ENCODE measurements at regions not wholly inside any gene's neighbourhood (a gene's known extent, or its start where the extent isn't known, plus 50 kb on each side); places are given as distances from the start of the nearest gene placed in this dataset.

DNA sequence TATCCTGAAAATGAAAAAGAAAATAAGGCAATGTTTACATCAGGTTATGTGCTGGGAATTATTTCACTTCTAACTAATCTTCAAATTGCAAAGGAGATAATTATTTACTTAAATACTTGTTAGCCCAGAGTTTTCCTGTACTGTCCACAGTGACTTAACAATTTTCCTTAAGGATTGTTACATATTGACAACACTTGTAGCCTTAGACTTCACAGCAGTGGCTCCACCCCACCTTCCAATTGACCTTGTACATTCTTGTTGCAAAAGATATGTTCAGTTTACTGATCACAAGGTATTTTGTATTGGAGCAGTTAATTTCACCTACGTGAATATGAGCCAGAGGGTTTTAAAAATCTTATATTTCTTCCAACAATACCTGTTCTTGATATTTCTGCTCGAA, 376.9 kb downstream of the CNTN6 start:
- TF ChIP-seq, protein P1, sequence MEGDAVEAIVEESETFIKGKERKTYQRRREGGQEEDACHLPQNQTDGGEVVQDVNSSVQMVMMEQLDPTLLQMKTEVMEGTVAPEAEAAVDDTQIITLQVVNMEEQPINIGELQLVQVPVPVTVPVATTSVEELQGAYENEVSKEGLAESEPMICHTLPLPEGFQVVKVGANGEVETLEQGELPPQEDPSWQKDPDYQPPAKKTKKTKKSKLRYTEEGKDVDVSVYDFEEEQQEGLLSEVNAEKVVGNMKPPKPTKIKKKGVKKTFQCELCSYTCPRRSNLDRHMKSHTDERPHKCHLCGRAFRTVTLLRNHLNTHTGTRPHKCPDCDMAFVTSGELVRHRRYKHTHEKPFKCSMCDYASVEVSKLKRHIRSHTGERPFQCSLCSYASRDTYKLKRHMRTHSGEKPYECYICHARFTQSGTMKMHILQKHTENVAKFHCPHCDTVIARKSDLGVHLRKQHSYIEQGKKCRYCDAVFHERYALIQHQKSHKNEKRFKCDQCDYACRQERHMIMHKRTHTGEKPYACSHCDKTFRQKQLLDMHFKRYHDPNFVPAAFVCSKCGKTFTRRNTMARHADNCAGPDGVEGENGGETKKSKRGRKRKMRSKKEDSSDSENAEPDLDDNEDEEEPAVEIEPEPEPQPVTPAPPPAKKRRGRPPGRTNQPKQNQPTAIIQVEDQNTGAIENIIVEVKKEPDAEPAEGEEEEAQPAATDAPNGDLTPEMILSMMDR (IDR thresholded peaks at IDR 0.05): no peak
- no peaks in the 10 kb centered on the region for H3K9me3 ChIP-seq
- no peak for ATAC-seq (ENCODE audit: insufficient number of reproducible peaks, low FRiP score, low read depth)

DNA sequence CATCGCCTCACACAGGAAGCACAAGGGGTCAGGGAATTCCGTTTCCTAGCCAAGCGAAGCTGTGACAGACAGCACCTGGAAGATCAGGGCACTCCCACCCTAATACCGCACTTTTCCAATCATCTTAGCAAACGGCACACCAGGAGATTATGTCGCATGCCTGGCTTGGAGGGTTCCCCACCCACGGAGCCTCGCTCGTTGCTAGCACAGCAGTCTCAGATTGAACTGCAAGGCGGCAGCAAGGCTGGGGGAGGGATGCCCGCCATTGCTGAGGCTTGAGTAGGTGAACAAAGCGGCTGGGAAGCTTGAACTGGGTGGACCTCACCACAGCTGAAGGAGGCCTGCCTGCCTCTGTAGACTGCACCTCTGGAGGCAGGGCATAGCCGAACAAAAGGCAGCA, 384.8 kb downstream of the CNTN6 start:
- Histone ChIP-seq H3K27me3 (replicated peaks; ENCODE audit: insufficient read depth) (no peaks in the 10 kb centered on the region), H3K4me3 (no peak overlapping the region), H3K36me3 (no peaks in the 10 kb centered on the region), H3K4me1 (ENCODE audit: control insufficient read depth in 1 of 2, low read depth in 2 of 2) (no peaks in the 10 kb centered on the region), H3K9me3 (no peaks in the 10 kb centered on the region), H3K27ac (no peak overlapping the region)
- TF ChIP-seq, protein P1 (IDR thresholded peaks at IDR 0.05): no peak
- DNase-seq (ENCODE audit: low spot score): no peak
- ATAC-seq (ENCODE audit: insufficient number of reproducible peaks, low FRiP score, low read depth): no peak

More for the DNA sequence above, 376.9 kb downstream of the CNTN6 start:
- Histone ChIP-seq H3K36me3 (no peaks in the 10 kb centered on the region), H3K4me1 (ENCODE audit: control insufficient read depth in 1 of 2, low read depth in 2 of 2) (no peaks in the 10 kb centered on the region), H3K4me3 (no peak overlapping the region), H3K27me3 (replicated peaks; ENCODE audit: insufficient read depth) (no peaks in the 10 kb centered on the region), H3K27ac (no peak overlapping the region)
- no peak for DNase-seq (ENCODE audit: low spot score)

DNA sequence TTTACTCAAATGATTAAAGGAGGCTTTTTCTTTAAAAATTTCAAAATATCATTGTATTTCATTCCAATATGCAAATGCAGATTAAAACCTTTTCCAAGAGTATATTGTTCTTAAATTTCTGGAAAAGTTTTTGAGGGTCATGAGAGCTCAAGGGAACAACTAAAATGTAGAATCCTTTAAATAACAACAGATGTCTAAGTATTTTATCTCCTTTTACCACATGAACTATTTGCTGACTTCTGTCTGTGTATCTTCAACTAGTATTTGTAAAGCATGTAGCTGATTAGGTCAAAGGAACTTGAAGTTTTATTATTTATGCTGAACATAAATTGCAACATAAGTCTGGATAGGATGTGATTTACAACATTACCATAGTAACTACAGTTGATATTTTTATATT, 402.6 kb downstream of the CNTN6 start:
- no peaks in the 10 kb centered on the region for H3K9me3 ChIP-seq
- no peaks in the 10 kb centered on the region for H3K4me1 ChIP-seq (ENCODE audit: control insufficient read depth in 1 of 2, low read depth in 2 of 2)
- H3K27ac ChIP-seq: no peak overlapping the region
- TF ChIP-seq, protein P1 (IDR thresholded peaks at IDR 0.05): no peak
- no peak overlapping the region for H3K4me3 ChIP-seq
- no peaks in the 10 kb centered on the region for H3K27me3 ChIP-seq (replicated peaks; ENCODE audit: insufficient read depth)
- H3K36me3 ChIP-seq: no peaks in the 10 kb centered on the region
- no peak for DNase-seq (ENCODE audit: low spot score)
- ATAC-seq (ENCODE audit: insufficient number of reproducible peaks, low FRiP score, low read depth): no peak

DNA sequence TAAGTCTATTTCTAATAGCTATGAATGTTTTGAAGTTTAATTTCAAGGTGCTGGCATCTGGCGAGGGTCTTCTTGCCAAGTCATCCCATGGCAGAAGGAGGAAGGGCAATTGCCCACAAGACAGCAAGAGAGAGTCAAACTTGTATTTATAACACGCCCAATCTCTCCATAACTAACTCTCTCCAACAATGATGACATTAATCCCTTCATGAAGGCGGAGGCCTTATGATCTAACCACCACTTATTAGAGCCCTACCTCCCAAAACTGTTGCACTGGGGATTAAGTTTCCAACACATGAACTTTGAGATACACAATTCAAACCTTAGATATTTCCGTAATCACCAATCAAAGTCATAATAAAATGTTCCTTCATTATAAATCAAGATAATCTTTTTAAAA, 406.9 kb downstream of the CNTN6 start:
- Histone ChIP-seq H3K27me3 (replicated peaks; ENCODE audit: insufficient read depth) (no peaks in the 10 kb centered on the region), H3K27ac (no peak overlapping the region), H3K4me3 (no peak overlapping the region), H3K36me3 (no peaks in the 10 kb centered on the region), H3K9me3 (no peaks in the 10 kb centered on the region), H3K4me1 (ENCODE audit: control insufficient read depth in 1 of 2, low read depth in 2 of 2) (no peaks in the 10 kb centered on the region)
- no peak for DNase-seq (ENCODE audit: low spot score)
- ATAC-seq (ENCODE audit: insufficient number of reproducible peaks, low FRiP score, low read depth): no peak
- TF ChIP-seq, protein P1 (IDR thresholded peaks at IDR 0.05): no peak

DNA sequence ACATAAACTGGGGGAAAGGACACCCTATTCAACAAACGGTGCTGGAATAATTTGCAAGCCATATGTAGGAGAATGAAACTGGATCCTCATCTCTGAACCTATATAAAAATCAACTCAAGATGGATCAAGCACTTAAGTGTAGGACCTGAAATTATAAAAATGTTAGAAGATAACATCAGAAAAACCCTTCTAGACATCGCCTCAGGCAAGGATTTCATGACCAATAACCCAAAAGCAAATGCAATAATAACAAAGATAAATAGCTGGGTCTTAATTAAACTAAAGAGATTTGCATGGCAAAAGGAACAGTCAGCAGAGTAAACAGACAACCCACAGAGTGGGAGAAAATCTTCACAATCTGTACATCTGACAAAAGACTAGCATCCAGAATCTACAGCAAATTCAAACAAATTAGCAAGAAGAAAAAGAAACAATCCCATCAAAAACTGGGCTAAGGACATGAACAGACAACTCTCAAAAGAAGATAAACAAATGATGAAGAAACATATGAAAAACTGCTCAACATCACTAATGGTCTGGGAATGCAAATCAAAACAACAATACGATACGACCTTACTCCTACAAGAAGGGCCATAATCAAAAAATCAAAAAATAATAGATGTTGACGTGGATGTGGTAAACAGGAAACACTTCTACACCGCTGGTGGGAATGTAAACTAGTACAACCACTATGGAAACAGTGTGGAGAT, 408.7 kb downstream of the CNTN6 start:
- no peaks in the 10 kb centered on the region for H3K9me3 ChIP-seq
- H3K36me3 ChIP-seq: no peaks in the 10 kb centered on the region
- H3K27me3 ChIP-seq (replicated peaks; ENCODE audit: insufficient read depth): no peaks in the 10 kb centered on the region
- no peak for ATAC-seq (ENCODE audit: insufficient number of reproducible peaks, low FRiP score, low read depth)
- H3K4me3 ChIP-seq: no peak overlapping the region
- TF ChIP-seq, protein P1 (IDR thresholded peaks at IDR 0.05): no peak
- no peak overlapping the region for H3K27ac ChIP-seq
- no peaks in the 10 kb centered on the region for H3K4me1 ChIP-seq (ENCODE audit: control insufficient read depth in 1 of 2, low read depth in 2 of 2)
- DNase-seq (ENCODE audit: low spot score): no peak

All from thoracic aorta (tissue), 2 donors.